Activated CD8-positive, alpha-beta T cell treated with anti-CD3 and anti-CD28 coated beads for 36 hours (primary cell): ENCODE measurements at regions not wholly inside any gene's neighbourhood (a gene's known extent, or its start where the extent isn't known, plus 50 kb on each side); places are given as distances from the start of the nearest gene placed in this dataset.

Experiments used
- ATAC-seq: fragments of 200-7000 bp; cut with Tn5 transposase; one replicate; pipeline ENCODE4 v1.10.0; 2021; ENCODE audit warnings: mild to moderate bottlenecking, moderate library complexity
- CTCF ChIA-PET: fragments of 350-600 bp; sonication (Branson Sonifier 250); formaldehyde crosslinking; loops from one replicate; lab custom pipeline; 2021; ENCODE audit warnings: antibody characterized with exemption; lab: Charles Lee
- POLR2A ChIA-PET: fragments of 350-600 bp; sonication (Branson Sonifier 250); formaldehyde crosslinking; loops from one replicate; lab custom pipeline; 2021; ENCODE audit warnings: antibody characterized with exemption; lab: Charles Lee
- DNase-seq: peaks from one replicate; pipeline ENCODE4 v3.0.0-alpha.2; 2020
- H3K27ac Mint-ChIP-seq: one replicate; pipeline ENCODE4 v1.8.0; 2021; ENCODE audit warnings: mild to moderate bottlenecking, mixed read lengths
- H3K27me3 Mint-ChIP-seq: one replicate; pipeline ENCODE4 v1.8.0; 2021; ENCODE audit warnings: mixed read lengths
- H3K36me3 Mint-ChIP-seq: one replicate; pipeline ENCODE4 v1.8.0; 2021; ENCODE audit warnings: low read depth, mixed read lengths
- H3K4me1 Mint-ChIP-seq: one replicate; pipeline ENCODE4 v1.8.0; 2021; ENCODE audit warnings: low read depth, mixed read lengths
- H3K4me3 Mint-ChIP-seq: one replicate; pipeline ENCODE4 v1.8.0; 2021; ENCODE audit warnings: mild to moderate bottlenecking, moderate library complexity, mixed read lengths
- H3K9me3 Mint-ChIP-seq: one replicate; pipeline ENCODE4 v1.8.0; 2021; ENCODE audit warnings: mixed read lengths
- CTCF ChIP-seq: fragments of 200-600 bp; IDR thresholded peaks from one replicate; pipeline ENCODE4 v1.8.0; 2022; ENCODE audit warnings: antibody characterized with exemption, mild to moderate bottlenecking
- intact Hi-C: fragments of 100-400 bp; cut with micrococcal nuclease; formaldehyde crosslinking; loops from one replicate; pipeline ENCODE4 v1.10.0; 2022

- no peaks in the 10 kb centered on the region for H3K4me1 Mint-ChIP-seq
- no peak overlapping the region for H3K27ac Mint-ChIP-seq
- no peak overlapping the region for H3K4me3 Mint-ChIP-seq
- DNase-seq, result no peak
- no peaks in the 10 kb centered on the region for H3K36me3 Mint-ChIP-seq
- intact Hi-C loops, result no loop called here
- ChIA-PET POLR2A (no interaction called here), CTCF (no interaction called here)
- peaks cover 2% of the 10 kb centered on the region for H3K27me3 Mint-ChIP-seq
- ATAC-seq, result no peak
- H3K9me3 Mint-ChIP-seq, result no peaks in the 10 kb centered on the region
- TF ChIP-seq CTCF, result no peak
Measured at GRCh38 chr2:16475586-16475985, 190.0 kb downstream of the CYRIA start.

GRCh38 chr2:16473575-16473974, 192.1 kb downstream of the CYRIA start:
- H3K27me3 Mint-ChIP-seq, result peaks cover 2% of the 10 kb centered on the region
- no peak for TF ChIP-seq CTCF
- H3K27ac Mint-ChIP-seq, result no peak overlapping the region
- no peaks in the 10 kb centered on the region for H3K36me3 Mint-ChIP-seq
- H3K4me3 Mint-ChIP-seq, result no peak overlapping the region
- ChIA-PET CTCF (interaction anchor here (0.9 kb wide), 1 partner anchor 14 kb away, joined by 3 read pairs; no protein-coding TSS in a partner anchor), POLR2A (no interaction called here)
- intact Hi-C loops, result no loop called here
- no peak for DNase-seq
- H3K4me1 Mint-ChIP-seq, result no peaks in the 10 kb centered on the region
- H3K9me3 Mint-ChIP-seq, result no peaks in the 10 kb centered on the region
- ATAC-seq, result no peak

- Mint-ChIP-seq H3K27me3 (peaks cover 4% of the 10 kb centered on the region), H3K27ac (no peak overlapping the region), H3K9me3 (no peaks in the 10 kb centered on the region), H3K4me1 (no peaks in the 10 kb centered on the region), H3K36me3 (no peaks in the 10 kb centered on the region), H3K4me3 (no peak overlapping the region)
- TF ChIP-seq CTCF, result no peak
- CTCF ChIA-PET, result no interaction called here
- intact Hi-C loops, result no loop called here
- ATAC-seq, result no peak
- no peak for DNase-seq
- POLR2A ChIA-PET, result no interaction called here
Measured at GRCh38 chr2:16470936-16471490, 194.6 kb downstream of the CYRIA start.

- no peak for DNase-seq
- no peak for TF ChIP-seq CTCF
- intact Hi-C loops, result no loop called here
- H3K27me3 Mint-ChIP-seq, result peaks cover 7% of the 10 kb centered on the region
- ATAC-seq, result no peak
- no peak overlapping the region for H3K4me3 Mint-ChIP-seq
- no peaks in the 10 kb centered on the region for H3K4me1 Mint-ChIP-seq
- no peaks in the 10 kb centered on the region for H3K36me3 Mint-ChIP-seq
- ChIA-PET POLR2A (no interaction called here), CTCF (no interaction called here)
- H3K27ac Mint-ChIP-seq, result no peak overlapping the region
- H3K9me3 Mint-ChIP-seq, result no peaks in the 10 kb centered on the region
Measured at GRCh38 chr2:16466821-16467151, 198.8 kb downstream of the CYRIA start.

- CTCF ChIA-PET, result no interaction called here
- peaks cover 7% of the 10 kb centered on the region for H3K27me3 Mint-ChIP-seq
- no peak for ATAC-seq
- no peaks in the 10 kb centered on the region for H3K9me3 Mint-ChIP-seq
- H3K4me1 Mint-ChIP-seq, result no peaks in the 10 kb centered on the region
- H3K36me3 Mint-ChIP-seq, result no peaks in the 10 kb centered on the region
- TF ChIP-seq CTCF, result no peak
- H3K27ac Mint-ChIP-seq, result no peak overlapping the region
- intact Hi-C loops, result no loop called here
- no peak for DNase-seq
- H3K4me3 Mint-ChIP-seq, result no peak overlapping the region
- POLR2A ChIA-PET, result no interaction called here
Measured at GRCh38 chr2:16466133-16466820, 199.4 kb downstream of the CYRIA start.
